ENCODE measurements at regions not wholly inside any gene's neighbourhood (a gene's known extent, or its start where the extent isn't known, plus 50 kb on each side); places are given as distances from the start of the nearest gene placed in this dataset.

DNA sequence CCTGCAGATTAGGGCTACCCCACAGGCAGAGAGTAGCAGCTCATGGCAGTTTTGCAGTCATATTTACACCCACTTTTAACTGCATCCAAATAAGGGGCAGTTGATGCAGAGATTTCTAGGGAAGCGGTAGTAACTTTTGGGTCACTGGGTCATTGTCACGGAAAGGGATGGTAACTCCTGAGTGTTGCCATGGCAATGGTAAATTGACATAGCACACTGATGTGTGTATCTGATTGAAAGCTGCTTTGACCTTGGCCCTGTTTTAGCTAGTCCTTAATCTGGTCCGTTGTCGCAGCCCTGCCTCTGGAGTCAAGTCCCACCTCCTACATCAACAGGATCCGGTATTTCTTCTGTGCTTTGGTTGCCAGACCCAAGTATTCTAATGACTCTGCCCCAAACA lies 199.1 kb upstream of the TCF21 start:
- H3K4me3 ChIP-seq (ENCODE audit: insufficient read length, low read depth): no peak overlapping the region
- no peak overlapping the region for H3K9ac ChIP-seq (ENCODE audit: insufficient read length, low read depth)
- no peaks in the 10 kb centered on the region for H3K4me1 ChIP-seq (ENCODE audit: insufficient read depth, insufficient read length)
- TF ChIP-seq YY1 (IDR thresholded peaks at IDR 0.05; ENCODE audit: insufficient read depth, insufficient read length) (no peak), SUZ12 (IDR thresholded peaks at IDR 0.05; ENCODE audit: extremely low read depth, insufficient read depth, insufficient read length) (no peak)
- no peaks in the 10 kb centered on the region; the same call in 1 of the 2 replicates for H3K9me3 ChIP-seq (ENCODE audit: insufficient read depth, low read length)
- H3K27me3 ChIP-seq (ENCODE audit: insufficient read depth, insufficient read length): no peaks in the 10 kb centered on the region
- H3K36me3 ChIP-seq (ENCODE audit: insufficient read depth, insufficient read length, low read length): no peaks in the 10 kb centered on the region
- no peak for DNase-seq (ENCODE audit: low read depth, low spot score)

GRCh38 chr6:133693565-133693964 lies 195.3 kb upstream of the TCF21 start:
- TF ChIP-seq ZNF274 (IDR thresholded peaks at IDR 0.05; ENCODE audit: low read depth, low read length) (no peak), SUZ12 (IDR thresholded peaks at IDR 0.05; ENCODE audit: extremely low read depth, insufficient read depth, insufficient read length) (no peak), YY1 (IDR thresholded peaks at IDR 0.05; ENCODE audit: insufficient read depth, insufficient read length) (no peak)
- H3K4me1 ChIP-seq (ENCODE audit: insufficient read depth, insufficient read length): no peaks in the 10 kb centered on the region
- no peaks in the 10 kb centered on the region for H3K27me3 ChIP-seq (ENCODE audit: insufficient read depth, insufficient read length)
- H3K9ac ChIP-seq (ENCODE audit: insufficient read length, low read depth): no peak overlapping the region
- no peaks in the 10 kb centered on the region; the same call in 1 of the 2 replicates for H3K9me3 ChIP-seq (ENCODE audit: insufficient read depth, low read length)
- H3K36me3 ChIP-seq (ENCODE audit: insufficient read depth, insufficient read length, low read length): no peaks in the 10 kb centered on the region
- no peak for DNase-seq (ENCODE audit: low read depth, low spot score)
- no peak overlapping the region for H3K4me3 ChIP-seq (ENCODE audit: insufficient read length, low read depth)

DNA sequence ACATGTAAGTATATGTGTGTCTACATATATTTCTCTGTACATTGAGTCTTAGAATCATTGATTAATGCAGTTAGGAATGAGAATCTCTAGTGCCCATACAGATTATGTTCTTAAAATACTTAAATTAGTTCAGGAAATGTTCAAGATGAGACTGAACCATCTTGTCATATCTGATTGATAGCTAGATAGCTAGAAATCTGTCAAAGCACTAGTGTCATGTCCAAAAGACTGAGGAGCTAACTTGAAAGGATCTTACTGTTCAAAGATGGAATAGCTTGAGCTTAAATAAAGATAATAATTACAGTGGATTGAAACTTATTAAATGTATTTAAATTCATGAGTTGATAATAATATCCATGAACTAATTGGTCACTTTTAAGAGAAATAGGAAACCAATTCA lies 191.7 kb upstream of the TCF21 start:
- Histone ChIP-seq H3K4me1 (ENCODE audit: insufficient read depth, insufficient read length) (no peaks in the 10 kb centered on the region), H3K9ac (ENCODE audit: insufficient read length, low read depth) (no peak overlapping the region), H3K27me3 (ENCODE audit: insufficient read depth, insufficient read length) (no peaks in the 10 kb centered on the region), H3K9me3 (ENCODE audit: insufficient read depth, low read length) (no peaks in the 10 kb centered on the region; the same call in 1 of the 2 replicates), H3K4me3 (ENCODE audit: insufficient read length, low read depth) (no peak overlapping the region), H3K36me3 (ENCODE audit: insufficient read depth, insufficient read length, low read length) (no peaks in the 10 kb centered on the region)
- TF ChIP-seq SUZ12 (IDR thresholded peaks at IDR 0.05; ENCODE audit: extremely low read depth, insufficient read depth, insufficient read length) (no peak), YY1 (IDR thresholded peaks at IDR 0.05; ENCODE audit: insufficient read depth, insufficient read length) (no peak)
- DNase-seq (ENCODE audit: low read depth, low spot score): no peak

- TF ChIP-seq ZNF274 (IDR thresholded peaks at IDR 0.05; ENCODE audit: low read depth, low read length) (no peak), YY1 (IDR thresholded peaks at IDR 0.05; ENCODE audit: insufficient read depth, insufficient read length) (no peak), SUZ12 (IDR thresholded peaks at IDR 0.05; ENCODE audit: extremely low read depth, insufficient read depth, insufficient read length) (no peak)
- DNase-seq (ENCODE audit: low read depth, low spot score): no peak
- H3K36me3 ChIP-seq (ENCODE audit: insufficient read depth, insufficient read length, low read length): no peaks in the 10 kb centered on the region
- H3K4me3 ChIP-seq (ENCODE audit: insufficient read length, low read depth): no peak overlapping the region
- H3K9ac ChIP-seq (ENCODE audit: insufficient read length, low read depth): no peak overlapping the region
- H3K27me3 ChIP-seq (ENCODE audit: insufficient read depth, insufficient read length): no peaks in the 10 kb centered on the region
- no peaks in the 10 kb centered on the region for H3K4me1 ChIP-seq (ENCODE audit: insufficient read depth, insufficient read length)
- H3K9me3 ChIP-seq (ENCODE audit: insufficient read depth, low read length): no peaks in the 10 kb centered on the region; the same call in 1 of the 2 replicates
These were observed 191.2 kb upstream of the TCF21 start for GRCh38 chr6:133697666-133698065.

GRCh38 chr6:133698272-133698671 lies 190.6 kb upstream of the TCF21 start:
- H3K27me3 ChIP-seq (ENCODE audit: insufficient read depth, insufficient read length): no peaks in the 10 kb centered on the region
- H3K9ac ChIP-seq (ENCODE audit: insufficient read length, low read depth): no peak overlapping the region
- H3K4me1 ChIP-seq (ENCODE audit: insufficient read depth, insufficient read length): no peaks in the 10 kb centered on the region
- no peak overlapping the region for H3K4me3 ChIP-seq (ENCODE audit: insufficient read length, low read depth)
- TF ChIP-seq YY1 (IDR thresholded peaks at IDR 0.05; ENCODE audit: insufficient read depth, insufficient read length): no peak
- TF ChIP-seq ZNF274 (IDR thresholded peaks at IDR 0.05; ENCODE audit: low read depth, low read length): no peak
- no peak for TF ChIP-seq SUZ12 (IDR thresholded peaks at IDR 0.05; ENCODE audit: extremely low read depth, insufficient read depth, insufficient read length)
- DNase-seq (ENCODE audit: low read depth, low spot score): no peak
- no peaks in the 10 kb centered on the region for H3K36me3 ChIP-seq (ENCODE audit: insufficient read depth, insufficient read length, low read length)
- no peaks in the 10 kb centered on the region; the same call in 1 of the 2 replicates for H3K9me3 ChIP-seq (ENCODE audit: insufficient read depth, low read length)

DNA sequence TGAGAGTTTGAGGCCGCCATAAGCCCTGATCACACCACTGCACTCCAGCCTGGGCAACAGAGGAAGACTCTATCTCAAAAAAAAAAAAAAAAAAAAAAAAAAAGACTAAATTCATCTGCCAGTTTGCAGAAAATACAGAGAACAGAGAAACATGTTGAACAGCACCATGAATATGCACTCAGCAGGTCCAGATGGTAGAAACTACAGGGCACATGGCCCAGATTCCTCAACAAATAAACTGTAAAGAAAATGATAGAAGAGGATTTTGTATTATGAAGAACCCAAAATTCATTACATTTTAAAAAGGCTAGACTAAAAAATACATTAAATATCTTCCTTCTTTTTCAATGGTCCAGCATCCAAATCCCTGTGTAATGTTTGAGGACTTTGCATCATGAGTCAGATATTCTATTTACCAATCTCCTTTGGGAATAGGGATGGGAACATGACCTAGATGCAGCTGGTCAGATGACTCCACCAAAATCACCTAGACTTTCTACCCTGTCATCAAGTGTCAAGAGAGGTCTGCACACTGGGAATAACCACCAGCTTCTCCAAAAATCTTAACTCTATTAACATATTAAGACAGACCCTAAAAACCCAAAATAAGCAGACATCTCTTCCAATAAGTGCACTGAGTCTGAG lies 189.1 kb upstream of the TCF21 start:
- Histone ChIP-seq H3K9ac (ENCODE audit: insufficient read length, low read depth) (no peak overlapping the region), H3K9me3 (ENCODE audit: insufficient read depth, low read length) (no peaks in the 10 kb centered on the region), H3K4me3 (ENCODE audit: insufficient read length, low read depth) (no peak overlapping the region), H3K27me3 (ENCODE audit: insufficient read depth, insufficient read length) (no peaks in the 10 kb centered on the region), H3K36me3 (ENCODE audit: insufficient read depth, insufficient read length, low read length) (no peaks in the 10 kb centered on the region), H3K4me1 (ENCODE audit: insufficient read depth, insufficient read length) (no peaks in the 10 kb centered on the region)
- TF ChIP-seq SUZ12 (IDR thresholded peaks at IDR 0.05; ENCODE audit: extremely low read depth, insufficient read depth, insufficient read length) (no peak), YY1 (IDR thresholded peaks at IDR 0.05; ENCODE audit: insufficient read depth, insufficient read length) (no peak), ZNF274 (IDR thresholded peaks at IDR 0.05; ENCODE audit: low read depth, low read length) (no peak)
- DNase-seq (ENCODE audit: low read depth, low spot score): no peak

DNA sequence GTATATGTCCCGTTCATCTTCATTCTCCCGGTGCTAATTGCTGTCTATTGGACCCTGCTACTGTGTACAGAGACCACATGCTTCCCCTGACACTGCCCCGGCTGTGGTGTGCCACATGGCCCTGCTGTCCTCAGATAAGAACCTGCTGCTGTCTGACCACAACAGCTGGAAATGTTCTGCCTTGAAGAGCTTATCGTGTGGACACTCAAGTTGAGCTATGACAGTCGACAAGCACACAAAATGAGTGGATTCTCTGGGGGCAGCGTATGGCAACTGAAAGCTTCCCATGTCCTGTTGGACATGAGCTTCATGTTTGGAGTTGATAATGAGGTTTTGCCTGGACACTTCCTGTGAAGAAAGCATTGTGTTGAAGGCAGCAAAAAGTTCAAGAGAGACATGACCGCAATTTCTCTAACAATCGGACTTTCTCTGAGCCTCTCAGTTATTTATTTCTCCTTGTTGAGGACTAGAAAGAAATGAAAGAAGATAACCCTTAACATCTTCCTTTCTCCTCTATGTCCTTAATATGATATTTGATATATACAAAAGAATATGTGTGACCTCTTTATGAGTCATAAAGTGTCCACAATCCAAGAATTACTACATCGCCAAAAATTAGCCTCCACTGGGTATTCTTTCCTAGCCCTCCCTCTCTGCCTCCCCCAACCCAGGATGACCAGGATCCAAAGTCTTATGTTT lies 187.1 kb upstream of the TCF21 start:
- Histone ChIP-seq H3K36me3 (ENCODE audit: insufficient read depth, insufficient read length, low read length) (no peaks in the 10 kb centered on the region), H3K4me1 (ENCODE audit: insufficient read depth, insufficient read length) (no peaks in the 10 kb centered on the region), H3K27me3 (ENCODE audit: insufficient read depth, insufficient read length) (no peaks in the 10 kb centered on the region), H3K9me3 (ENCODE audit: insufficient read depth, low read length) (no peaks in the 10 kb centered on the region), H3K9ac (ENCODE audit: insufficient read length, low read depth) (no peak overlapping the region), H3K4me3 (ENCODE audit: insufficient read length, low read depth) (no peak overlapping the region)
- no peak for TF ChIP-seq ZNF274 (IDR thresholded peaks at IDR 0.05; ENCODE audit: low read depth, low read length)
- TF ChIP-seq SUZ12 (IDR thresholded peaks at IDR 0.05; ENCODE audit: extremely low read depth, insufficient read depth, insufficient read length): no peak
- TF ChIP-seq YY1 (IDR thresholded peaks at IDR 0.05; ENCODE audit: insufficient read depth, insufficient read length): no peak
- no peak for DNase-seq (ENCODE audit: low read depth, low spot score)
